OCI-LY7 (cell line): ENCODE measurements at regions not wholly inside any gene's neighbourhood (a gene's known extent, or its start where the extent isn't known, plus 50 kb on each side); places are given as distances from the start of the nearest gene placed in this dataset.

ENCODE experiments used
- CTCF ChIP-seq: fragments of 200-600 bp; sonication (generic); conservative IDR thresholded peaks from 2 replicates; pipeline ENCODE4 v1.5.1; 2014; ENCODE audit warnings: mild to moderate bottlenecking, antibody characterized with exemption, low read length, moderate library complexity, mixed read lengths
- EZH2phosphoT487 ChIP-seq: fragments of 200-600 bp; sonication (generic); IDR thresholded peaks from 2 replicates; pipeline ENCODE4 v1.6.1; 2018; ENCODE audit warnings: low read depth, borderline replicate concordance, mild to moderate bottlenecking, mixed run types, antibody characterized with exemption, low read length, moderate library complexity, mixed read lengths

GRCh38 chrX:104329731-104330130 is 75.0 kb upstream of the ESX1 start:
- TF ChIP-seq CTCF (no peak), EZH2phosphoT487 (no peak)
